Pulmonary artery endothelial cell (primary cell): ENCODE measurements at regions not wholly inside any gene's neighbourhood (a gene's known extent, or its start where the extent isn't known, plus 50 kb on each side); places are given as distances from the start of the nearest gene placed in this dataset.
"Not testable (repeated sequence)": the region's sequence is repeated elsewhere in the genome, so short reads cannot be mapped to it uniquely, and the experiment has no call there.

Experiments
- DNase-seq: peaks from one replicate; pipeline ENCODE4 v3.0.0-alpha.2; 2011; ENCODE audit warnings: low read depth, low spot score

- DNase-seq, result no peak
These were observed 124.4 kb upstream of the VPREB1 start for GRCh38 chr22:22120160-22120559.

DNA sequence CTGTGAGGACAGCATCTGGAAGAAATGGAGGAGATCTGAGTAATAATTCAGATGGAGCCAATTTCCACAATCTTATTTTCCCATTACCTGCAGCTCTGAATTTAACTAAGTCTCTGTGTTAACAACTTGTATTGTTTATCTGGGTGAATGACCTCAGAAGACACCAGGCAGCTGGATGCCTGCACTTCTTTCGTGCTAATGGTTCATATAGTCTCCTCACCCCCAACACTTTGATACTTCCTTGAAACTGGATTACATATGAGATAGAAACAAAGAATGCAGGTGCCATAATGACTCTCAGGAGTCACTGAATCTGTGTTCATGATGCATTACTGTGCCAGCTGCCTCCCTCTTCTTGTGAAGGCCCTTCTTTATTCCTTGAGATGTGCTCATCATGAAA, 125.6 kb upstream of the VPREB1 start:
- no peak for DNase-seq

GRCh38 chr22:22117864-22118544, 126.6 kb upstream of the VPREB1 start:
- DNase-seq, result not testable (repeated sequence)

GRCh38 chr22:22116997-22117770, 127.4 kb upstream of the VPREB1 start:
- not testable (repeated sequence) for DNase-seq

DNA sequence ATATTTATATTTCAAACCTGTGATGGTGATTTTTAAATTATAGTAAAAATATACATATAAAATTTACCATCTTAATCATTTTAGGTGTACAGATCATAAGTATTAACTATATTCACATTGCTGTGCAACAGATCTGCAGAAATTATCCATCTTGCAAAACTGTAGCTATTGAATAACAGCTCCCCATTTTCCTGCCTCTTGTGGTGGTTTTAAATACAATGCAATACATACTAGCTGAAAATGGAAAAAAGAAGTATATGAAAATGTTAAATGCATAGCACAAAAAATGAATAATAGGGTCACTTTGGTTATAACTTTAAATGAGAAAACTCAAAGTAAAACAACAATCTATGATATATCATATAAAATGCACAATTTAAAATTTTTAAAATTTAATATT, 130.9 kb upstream of the VPREB1 start:
- DNase-seq, result no peak

DNA sequence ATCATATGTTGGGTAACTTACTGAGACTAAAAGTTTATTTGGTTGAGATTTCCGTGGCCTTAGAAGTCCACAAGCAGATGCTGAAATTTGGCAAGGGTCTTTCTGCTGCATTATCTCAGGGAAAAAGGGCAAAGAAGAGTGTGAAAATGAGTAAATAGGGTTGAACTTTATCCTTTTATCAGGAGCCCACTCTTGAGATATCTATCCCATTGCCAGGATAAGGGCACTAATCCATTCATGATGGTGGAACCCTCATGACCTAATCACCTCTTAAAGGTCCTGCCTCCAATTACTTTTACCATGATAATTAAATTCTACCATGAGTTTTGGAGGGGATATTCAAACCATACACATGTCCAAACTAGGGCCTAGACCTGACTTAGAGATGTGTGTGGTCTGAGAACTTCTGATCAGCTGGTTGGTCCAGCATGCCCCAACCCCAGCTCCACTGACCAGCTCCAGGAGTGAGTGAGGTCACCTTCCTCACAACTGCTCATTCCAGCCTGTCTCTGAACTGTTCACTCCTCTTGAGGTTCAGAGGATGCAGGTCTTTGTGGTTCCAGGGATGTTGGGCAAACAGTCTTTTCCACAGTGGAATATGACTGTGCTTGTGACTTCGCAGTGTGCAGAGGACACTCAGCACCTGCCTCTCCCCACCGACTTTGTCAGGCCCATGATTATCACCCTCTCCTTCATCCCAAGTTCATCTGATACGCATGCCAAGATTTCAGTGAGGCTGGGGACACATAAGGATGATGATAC, 130.1 kb upstream of the TOP3B start:
- no peak for DNase-seq

DNA sequence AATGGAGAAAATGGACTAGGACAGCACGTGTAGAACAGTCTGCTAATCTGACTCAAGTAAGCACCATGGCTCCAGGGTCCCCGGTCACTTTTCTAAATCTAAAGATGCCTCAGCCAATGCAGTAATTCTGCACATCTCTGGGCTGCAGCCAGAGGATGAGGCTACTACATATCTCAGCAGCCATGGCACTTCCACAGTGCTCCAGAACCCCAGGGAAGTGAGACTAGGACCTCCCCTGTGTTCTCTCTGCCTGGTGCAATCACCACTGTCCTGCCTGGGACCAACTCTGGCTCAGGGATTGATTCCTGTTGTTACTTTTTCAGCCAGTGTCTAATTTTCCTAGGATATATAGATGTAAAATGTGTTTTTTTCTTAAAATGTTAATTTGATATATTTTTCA, 129.4 kb upstream of the TOP3B start:
- DNase-seq, result no peak

- no peak for DNase-seq
These were observed 128.7 kb upstream of the TOP3B start for GRCh38 chr22:22111267-22111751.

DNA sequence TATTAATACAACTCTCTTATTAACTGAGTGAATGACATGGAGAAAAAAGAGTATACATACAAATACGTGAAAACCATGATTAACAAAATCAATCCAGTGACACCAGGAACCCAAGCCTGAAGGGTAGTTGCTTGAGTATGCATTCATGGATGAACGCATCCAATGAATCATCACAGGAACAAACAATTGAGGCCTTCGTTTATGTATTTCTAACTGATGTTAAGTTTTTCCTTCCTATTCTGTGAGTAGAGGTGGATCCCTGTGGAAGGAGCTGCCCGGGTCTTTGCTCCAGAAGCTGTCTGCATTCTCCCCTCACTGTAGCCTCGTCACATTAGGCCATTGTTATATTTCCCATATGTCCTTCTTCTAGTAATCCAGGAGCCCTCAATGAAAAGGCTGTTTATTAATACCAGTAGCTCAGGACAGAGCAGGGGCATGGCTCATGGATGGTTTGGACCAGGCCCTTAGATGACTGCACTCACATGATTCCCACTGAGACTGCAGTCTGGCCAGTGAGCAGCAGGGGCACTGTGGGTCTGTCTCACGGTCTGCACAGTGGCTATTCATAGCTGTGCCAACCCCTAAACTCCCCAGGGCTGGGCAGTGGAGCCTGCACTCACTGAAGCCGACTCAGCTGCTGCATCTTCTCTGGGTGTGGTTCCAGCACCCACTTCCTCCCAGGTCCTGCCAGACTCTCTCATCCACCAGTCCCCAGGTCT, 128.1 kb upstream of the TOP3B start:
- DNase-seq, result no peak

GRCh38 chr22:22109693-22110466, 127.3 kb upstream of the TOP3B start:
- DNase-seq, result no peak

DNA sequence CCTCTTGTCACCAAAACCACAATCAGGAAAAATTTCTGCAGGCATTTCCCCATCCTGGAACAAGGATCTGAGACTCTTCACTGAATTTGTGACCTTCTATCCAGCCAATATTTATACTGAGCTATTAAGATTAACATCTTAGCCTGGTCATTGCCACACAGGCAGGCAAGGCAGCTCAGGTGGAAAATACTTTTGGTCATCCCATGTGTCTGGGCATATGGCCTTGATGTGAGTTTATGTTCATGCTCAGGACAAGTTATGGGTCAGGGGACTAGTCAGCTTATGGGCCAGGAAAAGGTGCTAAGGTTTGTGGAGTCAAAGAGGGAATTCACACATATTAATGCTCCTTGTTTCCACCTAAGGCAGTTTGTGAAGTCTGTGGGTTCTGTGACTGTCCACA, 124.3 kb upstream of the TOP3B start:
- no peak for DNase-seq

- DNase-seq, result no peak
These were observed 122.8 kb upstream of the TOP3B start for GRCh38 chr22:22105364-22105763.

DNA sequence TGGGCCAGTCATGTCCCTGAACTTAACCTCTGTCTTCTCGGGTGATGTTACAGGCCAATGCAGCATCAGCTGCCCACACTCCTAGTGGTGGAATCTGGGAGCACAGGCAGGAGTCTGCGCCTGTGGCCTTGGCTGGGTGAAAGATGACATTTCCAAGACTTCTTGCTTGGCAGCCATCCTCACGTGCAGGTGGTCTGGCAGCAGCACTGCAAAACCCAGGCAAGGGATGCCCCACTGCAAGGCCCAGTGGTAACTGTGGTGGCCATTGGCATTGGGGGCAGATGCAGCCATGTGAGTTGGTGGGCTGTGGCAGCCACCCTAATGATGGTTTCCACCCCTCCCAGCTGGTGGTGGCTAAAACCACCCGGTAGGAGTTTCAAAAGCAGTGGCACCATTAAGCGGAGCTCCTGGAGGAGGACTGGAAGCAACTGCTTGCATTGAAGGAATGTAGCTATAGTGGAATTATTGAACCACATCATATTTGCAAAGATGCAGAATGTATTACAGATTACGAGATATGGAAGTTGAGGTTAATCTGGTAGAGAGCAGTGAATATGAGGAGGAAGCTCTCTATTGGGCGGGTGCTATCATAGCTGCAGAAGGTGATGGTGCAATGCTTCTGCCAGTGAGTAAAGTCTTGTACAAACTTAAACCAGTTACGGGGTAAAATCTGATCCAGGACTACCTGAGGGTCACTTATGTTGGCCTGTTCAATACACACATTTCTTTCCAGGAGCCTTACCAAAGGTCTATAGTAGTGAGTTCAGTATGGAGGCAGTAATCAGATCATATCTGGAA, 120.7 kb upstream of the TOP3B start:
- no peak for DNase-seq

DNA sequence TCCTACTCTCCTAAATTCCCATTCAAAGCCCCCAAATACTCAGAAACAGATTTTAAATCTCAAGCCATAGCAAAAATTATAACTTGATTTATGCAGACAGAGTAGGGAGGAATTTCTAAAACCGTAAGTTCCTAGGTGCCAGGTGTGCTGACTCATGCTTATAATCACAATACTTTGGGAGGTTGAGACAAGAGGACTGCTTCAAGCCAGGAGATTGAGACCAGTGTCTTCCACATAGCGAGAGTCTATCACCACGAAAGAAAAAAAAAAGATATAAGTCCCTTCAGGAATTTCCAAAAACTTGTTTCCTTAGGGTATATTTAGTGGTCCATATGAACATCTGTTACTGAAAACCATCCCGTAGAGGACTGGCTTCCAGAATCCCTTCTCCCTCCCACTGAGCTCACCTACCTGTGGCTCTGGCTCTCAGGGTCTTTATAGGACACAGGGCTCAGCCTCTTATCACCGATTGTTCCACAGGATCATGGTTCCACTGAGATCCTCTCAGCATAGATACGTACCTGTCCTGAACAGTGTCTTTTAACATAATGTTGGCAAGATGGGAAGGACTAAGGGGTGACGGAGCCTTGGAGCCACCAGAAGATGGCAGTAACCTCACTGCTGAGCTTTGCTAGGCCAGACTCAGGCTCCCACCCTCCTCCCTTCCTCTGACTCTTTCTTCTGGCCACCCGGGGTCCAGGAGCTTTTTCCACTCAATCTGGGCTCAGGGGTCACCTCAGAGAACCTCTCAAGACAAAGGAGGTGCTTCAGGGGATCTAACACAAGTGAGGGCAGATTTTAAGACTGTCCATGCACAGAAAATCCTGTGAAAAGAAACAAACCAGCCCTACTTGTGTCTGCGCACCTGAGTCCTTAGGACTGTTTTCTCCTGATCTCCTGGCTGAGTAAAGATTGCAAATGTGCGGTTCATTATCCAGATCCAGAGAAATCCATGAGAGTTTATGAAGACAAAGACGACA, 117.5 kb upstream of the TOP3B start:
- no peak for DNase-seq

DNA sequence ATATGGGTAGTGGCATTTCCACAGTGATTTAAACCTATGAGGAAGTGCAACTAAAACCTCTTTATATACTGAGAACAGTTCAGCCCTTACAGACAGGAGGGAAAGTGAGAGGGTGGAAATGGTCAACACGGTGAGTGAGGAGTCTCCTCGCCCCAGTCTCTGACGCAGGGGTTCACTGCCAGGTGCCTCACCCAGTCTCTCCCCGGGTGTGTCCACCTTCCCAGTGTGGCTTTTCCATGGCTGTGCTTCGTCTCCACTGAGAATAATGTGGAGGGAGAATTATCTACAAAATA, 116.6 kb upstream of the TOP3B start:
- DNase-seq, result no peak

GRCh38 chr22:22098457-22099193, 116.0 kb upstream of the TOP3B start:
- DNase-seq, result no peak

DNA sequence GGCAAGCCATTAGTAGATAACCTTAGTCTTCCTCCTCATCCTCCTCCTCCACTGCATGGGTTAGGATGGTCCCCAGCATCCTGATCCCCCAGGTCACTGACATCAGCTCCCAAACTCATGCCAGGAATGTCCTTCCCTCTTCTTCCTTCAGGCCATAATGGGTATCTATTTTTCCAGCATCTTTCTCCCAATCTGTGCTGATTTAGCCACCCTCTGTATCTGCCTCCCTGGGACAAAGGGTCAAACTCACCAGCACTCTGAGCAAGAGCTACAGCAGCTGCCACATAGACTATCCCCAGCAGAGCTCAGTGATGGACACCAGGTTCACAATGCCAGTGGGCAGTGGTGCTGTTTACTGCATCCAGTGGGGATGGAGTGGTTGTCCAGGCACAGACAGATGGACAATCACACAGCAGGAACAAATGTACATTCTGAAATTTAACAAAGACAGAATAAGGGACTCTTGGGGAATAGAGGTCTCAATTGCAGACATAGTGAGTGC, 115.2 kb upstream of the TOP3B start:
- DNase-seq, result no peak

DNA sequence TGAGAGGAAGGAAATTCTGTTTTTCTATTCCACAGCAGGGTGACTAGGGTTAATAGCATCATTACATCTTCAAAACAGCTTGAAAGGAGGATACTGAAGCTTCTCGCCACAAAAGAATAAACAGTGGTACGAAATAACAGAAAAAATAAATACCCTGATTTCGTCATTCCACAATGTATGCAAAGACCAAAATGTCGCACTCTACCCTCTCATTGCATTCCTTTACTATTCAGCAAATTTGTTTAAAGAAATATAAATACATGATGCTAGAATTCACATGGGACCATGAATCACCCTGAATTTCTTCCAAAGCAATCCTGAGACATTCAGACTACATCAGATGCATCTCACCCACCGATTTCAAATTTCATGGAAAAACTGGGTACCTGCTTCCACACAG, 112.3 kb upstream of the TOP3B start:
- DNase-seq, result no peak
